Activated CD8-positive, alpha-beta T cell treated with anti-CD3 and anti-CD28 coated beads, Interleukin-2, amount 10 ng/mL, durations not matched to agents 7 days and 5 days (primary cell): ENCODE measurements at regions not wholly inside any gene's neighbourhood (a gene's known extent, or its start where the extent isn't known, plus 50 kb on each side); places are given as distances from the start of the nearest gene placed in this dataset.

ENCODE experiments used
- ATAC-seq: fragments of 150-1000 bp; cut with Tn5 transposase; one replicate; pipeline ENCODE4 v1.10.0; 2021; ENCODE audit warnings: moderate library complexity
- CTCF ChIA-PET: fragments of 350-600 bp; sonication (Branson Sonifier 250); formaldehyde crosslinking; loops from one replicate; lab custom pipeline; 2021; ENCODE audit warnings: antibody characterized with exemption; lab: Charles Lee
- POLR2A ChIA-PET: fragments of 350-600 bp; sonication (Branson Sonifier 250); formaldehyde crosslinking; loops from one replicate; lab custom pipeline; 2021; ENCODE audit warnings: antibody characterized with exemption; lab: Charles Lee
- DNase-seq: peaks from one replicate; pipeline ENCODE4 v3.0.0-alpha.2; 2020
- H3K27ac Mint-ChIP-seq: one replicate; pipeline ENCODE4 v1.8.0; 2021; ENCODE audit warnings: mild to moderate bottlenecking, mixed read lengths
- H3K27me3 Mint-ChIP-seq: one replicate; pipeline ENCODE4 v1.8.0; 2021; ENCODE audit warnings: low read depth, mixed read lengths
- H3K36me3 Mint-ChIP-seq: one replicate; pipeline ENCODE4 v1.8.0; 2021; ENCODE audit warnings: low read depth, mixed read lengths
- H3K4me1 Mint-ChIP-seq: one replicate; pipeline ENCODE4 v1.8.0; 2021; ENCODE audit warnings: low read depth, mixed read lengths
- H3K4me3 Mint-ChIP-seq: one replicate; pipeline ENCODE4 v1.8.0; 2021; ENCODE audit warnings: mild to moderate bottlenecking, mixed read lengths
- H3K9me3 Mint-ChIP-seq: one replicate; pipeline ENCODE4 v1.8.0; 2022; ENCODE audit warnings: mixed read lengths; ENCODE audit not compliant: insufficient read depth

DNA sequence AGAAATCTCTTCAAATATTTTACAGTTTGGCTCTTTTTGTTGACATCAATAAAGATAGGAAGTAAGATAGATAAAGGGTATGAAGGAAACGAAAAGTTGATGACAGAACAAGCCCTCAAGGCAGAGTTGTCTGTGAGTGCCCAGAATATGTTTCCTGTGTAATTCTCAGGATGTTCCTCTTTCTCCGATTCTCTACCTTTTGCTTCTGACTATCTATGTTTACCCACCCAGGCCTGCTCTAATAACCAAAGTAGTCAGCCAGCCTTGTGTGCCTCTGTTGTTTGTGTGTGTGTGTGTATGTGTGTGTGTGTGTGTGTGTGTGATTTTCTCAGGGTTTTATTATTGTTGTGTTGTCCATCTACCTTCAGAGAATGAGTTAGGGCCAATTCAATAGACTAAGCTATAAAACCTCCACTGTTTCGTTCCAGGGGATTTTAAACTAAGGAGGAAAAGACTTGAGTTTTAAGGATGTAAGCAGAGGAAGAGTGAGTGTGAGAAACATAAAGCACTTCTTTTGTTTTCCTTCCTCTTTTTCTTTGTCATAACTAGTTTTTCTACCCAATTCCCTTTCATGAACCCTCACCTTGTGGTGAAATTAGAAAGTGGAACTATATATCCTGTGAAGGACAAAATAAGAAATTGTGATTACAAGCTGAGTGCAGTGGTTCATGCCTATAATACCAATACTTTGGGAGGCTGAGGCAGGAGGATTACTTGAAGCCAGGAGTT is 627.4 kb upstream of the NR5A2 start:
- Mint-ChIP-seq H3K4me3 (no peak overlapping the region), H3K27ac (no peak overlapping the region), H3K4me1 (peaks cover 4% of the 10 kb centered on the region), H3K36me3 (no peaks in the 10 kb centered on the region), H3K9me3 (no peaks in the 10 kb centered on the region), H3K27me3 (no peaks in the 10 kb centered on the region)
- no peak for DNase-seq
- no peak for ATAC-seq
- POLR2A ChIA-PET, result no interaction called here
- CTCF ChIA-PET, result no interaction called here

GRCh38 chr1:199403531-199404116 is 623.9 kb upstream of the NR5A2 start:
- ATAC-seq (no peak), DNase-seq (no peak)
- H3K36me3 Mint-ChIP-seq, result no peaks in the 10 kb centered on the region
- ChIA-PET POLR2A (no interaction called here), CTCF (interaction anchor here (1.0 to 1.4 kb wide), 2 partner anchors 147 to 240 kb away, joined by 3 read pairs; no protein-coding TSS in a partner anchor)
- H3K9me3 Mint-ChIP-seq, result no peaks in the 10 kb centered on the region
- peaks cover 4% of the 10 kb centered on the region for H3K27me3 Mint-ChIP-seq
- no peak overlapping the region for H3K27ac Mint-ChIP-seq
- peaks cover 4% of the 10 kb centered on the region for H3K4me1 Mint-ChIP-seq
- H3K4me3 Mint-ChIP-seq, result no peak overlapping the region

- Mint-ChIP-seq H3K4me1 (peaks cover 4% of the 10 kb centered on the region), H3K4me3 (no peak overlapping the region), H3K9me3 (no peaks in the 10 kb centered on the region), H3K27ac (no peak overlapping the region), H3K36me3 (no peaks in the 10 kb centered on the region), H3K27me3 (peaks cover 4% of the 10 kb centered on the region)
- ChIA-PET CTCF (interaction anchor here (1.0 kb wide), 1 partner anchor 241 kb away, joined by 3 read pairs; no protein-coding TSS in a partner anchor), POLR2A (no interaction called here)
- ATAC-seq, result no peak
- no peak for DNase-seq
Measured at GRCh38 chr1:199404191-199404590, 623.3 kb upstream of the NR5A2 start.

- Mint-ChIP-seq H3K36me3 (no peaks in the 10 kb centered on the region), H3K27me3 (peaks cover 4% of the 10 kb centered on the region), H3K4me1 (peaks cover 4% of the 10 kb centered on the region), H3K4me3 (no peak overlapping the region), H3K27ac (no peak overlapping the region), H3K9me3 (no peaks in the 10 kb centered on the region)
- no peak for ATAC-seq
- DNase-seq, result no peak
- ChIA-PET CTCF (no interaction called here), POLR2A (no interaction called here)
Measured at GRCh38 chr1:199404976-199405375, 622.5 kb upstream of the NR5A2 start.

GRCh38 chr1:199405634-199406196 is 621.8 kb upstream of the NR5A2 start:
- DNase-seq (no peak), ATAC-seq (no peak)
- no peak overlapping the region for H3K27ac Mint-ChIP-seq
- no peaks in the 10 kb centered on the region for H3K36me3 Mint-ChIP-seq
- peaks cover 4% of the 10 kb centered on the region for H3K27me3 Mint-ChIP-seq
- H3K4me3 Mint-ChIP-seq, result no peak overlapping the region
- ChIA-PET POLR2A (no interaction called here), CTCF (no interaction called here)
- no peaks in the 10 kb centered on the region for H3K9me3 Mint-ChIP-seq
- peaks cover under 1% of the 10 kb centered on the region for H3K4me1 Mint-ChIP-seq

- Mint-ChIP-seq H3K36me3 (no peaks in the 10 kb centered on the region), H3K4me1 (no peaks in the 10 kb centered on the region), H3K9me3 (no peaks in the 10 kb centered on the region), H3K4me3 (no peak overlapping the region), H3K27me3 (peaks cover 3% of the 10 kb centered on the region), H3K27ac (no peak overlapping the region)
- POLR2A ChIA-PET, result no interaction called here
- CTCF ChIA-PET, result no interaction called here
- no peak for DNase-seq
- ATAC-seq, result no peak
Measured at GRCh38 chr1:199410462-199410861, 617.0 kb upstream of the NR5A2 start.

DNA sequence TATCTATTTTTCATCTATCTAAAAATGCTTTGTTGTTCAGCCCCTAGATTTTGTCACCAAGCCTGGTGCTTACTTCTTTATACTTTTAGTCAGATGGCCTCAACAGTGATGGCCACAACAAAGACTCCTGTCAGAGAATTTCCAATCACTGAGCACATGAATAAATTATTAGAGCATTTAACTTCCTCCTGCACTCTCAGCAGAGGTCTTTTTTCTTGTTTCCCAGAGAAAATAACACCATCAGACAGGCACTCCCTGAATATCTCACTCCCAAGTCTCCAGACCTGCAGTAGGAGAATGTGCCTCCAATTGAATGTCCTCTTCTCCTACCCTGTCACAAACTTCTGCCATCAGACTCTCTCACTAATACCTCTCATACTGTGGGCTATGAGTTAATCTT is 616.0 kb upstream of the NR5A2 start:
- no peak for ATAC-seq
- H3K36me3 Mint-ChIP-seq, result no peaks in the 10 kb centered on the region
- H3K4me3 Mint-ChIP-seq, result no peak overlapping the region
- H3K27me3 Mint-ChIP-seq, result no peaks in the 10 kb centered on the region
- no peaks in the 10 kb centered on the region for H3K9me3 Mint-ChIP-seq
- POLR2A ChIA-PET, result no interaction called here
- no peaks in the 10 kb centered on the region for H3K4me1 Mint-ChIP-seq
- no peak overlapping the region for H3K27ac Mint-ChIP-seq
- DNase-seq, result no peak
- CTCF ChIA-PET, result no interaction called here

GRCh38 chr1:199422206-199422605 is 605.3 kb upstream of the NR5A2 start:
- Mint-ChIP-seq H3K27ac (no peak overlapping the region), H3K9me3 (no peaks in the 10 kb centered on the region), H3K27me3 (peaks cover 3% of the 10 kb centered on the region), H3K4me3 (no peak overlapping the region), H3K4me1 (no peaks in the 10 kb centered on the region), H3K36me3 (no peaks in the 10 kb centered on the region)
- ChIA-PET POLR2A (no interaction called here), CTCF (interaction anchor here (0.8 to 1.1 kb wide), 3 partner anchors 15 to 652 kb away, joined by 3 to 4 read pairs (median 3); no protein-coding TSS in a partner anchor)
- ATAC-seq (no peak), DNase-seq (no peak)

DNA sequence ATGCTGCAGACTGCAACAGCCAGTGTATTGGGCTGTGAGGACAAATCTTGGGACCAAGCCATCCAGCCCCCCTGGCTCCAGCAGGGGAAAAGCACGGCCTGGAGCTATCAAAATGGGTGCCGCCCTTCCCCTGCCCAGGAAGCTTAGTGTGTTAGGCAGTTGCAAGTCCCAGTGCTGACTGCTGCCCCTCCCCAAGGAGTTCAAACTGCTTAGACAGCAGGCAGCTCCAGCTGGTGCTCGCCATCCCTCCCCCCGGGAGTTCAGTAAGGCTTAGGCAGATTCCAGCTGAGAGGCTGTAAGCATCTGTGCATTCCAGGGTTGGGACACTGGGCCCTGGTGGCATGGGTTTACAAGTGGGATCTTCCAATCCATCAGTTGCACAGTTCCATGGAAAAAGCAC is 579.6 kb upstream of the NR5A2 start:
- no peaks in the 10 kb centered on the region for H3K4me1 Mint-ChIP-seq
- no peaks in the 10 kb centered on the region for H3K9me3 Mint-ChIP-seq
- no peak overlapping the region for H3K27ac Mint-ChIP-seq
- no peaks in the 10 kb centered on the region for H3K36me3 Mint-ChIP-seq
- DNase-seq (no peak), ATAC-seq (no peak)
- peaks cover 10% of the 10 kb centered on the region for H3K27me3 Mint-ChIP-seq
- no peak overlapping the region for H3K4me3 Mint-ChIP-seq
- ChIA-PET POLR2A (no interaction called here), CTCF (no interaction called here)

DNA sequence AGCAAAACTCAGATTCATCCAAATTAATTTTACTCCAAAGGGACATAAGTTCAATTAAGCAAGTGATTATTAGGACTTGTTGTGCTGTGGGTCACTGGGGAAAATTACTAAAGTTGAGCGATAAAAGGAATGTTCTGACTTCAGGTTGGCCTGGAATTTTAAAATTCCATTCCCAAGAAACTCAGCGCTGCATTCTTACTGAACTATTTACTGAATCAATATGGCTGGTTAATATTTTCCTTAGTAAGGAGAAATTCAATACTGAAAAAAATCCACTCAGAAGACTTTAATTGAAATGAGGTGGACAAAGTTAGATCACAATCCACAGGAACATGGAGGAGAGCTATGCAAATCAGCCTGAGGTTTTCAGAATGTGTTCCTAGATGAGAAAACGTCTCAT is 578.9 kb upstream of the NR5A2 start:
- Mint-ChIP-seq H3K36me3 (no peaks in the 10 kb centered on the region), H3K4me1 (no peaks in the 10 kb centered on the region), H3K27me3 (peaks cover 10% of the 10 kb centered on the region)

DNA sequence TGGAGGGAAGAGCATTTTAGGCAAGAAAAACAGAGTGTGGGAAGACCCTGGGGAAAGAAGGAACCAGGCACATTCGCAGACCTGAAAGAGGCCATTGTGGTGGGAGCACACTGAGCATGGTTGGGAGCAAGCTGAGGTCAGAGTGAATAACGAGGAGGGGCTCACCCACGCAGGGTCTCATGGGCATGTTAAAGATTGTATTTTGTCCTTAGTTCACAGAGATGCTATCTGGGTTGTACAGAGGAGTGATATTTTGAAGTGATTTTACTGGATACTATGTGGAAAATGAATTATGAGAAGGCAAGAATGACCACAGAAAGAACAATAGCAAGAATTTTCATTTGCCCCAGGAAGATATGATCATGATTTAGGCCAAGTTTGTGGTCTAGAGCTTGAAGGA is 578.3 kb upstream of the NR5A2 start:
- POLR2A ChIA-PET, result no interaction called here
- Mint-ChIP-seq H3K27ac (no peak overlapping the region), H3K9me3 (no peaks in the 10 kb centered on the region), H3K4me1 (no peaks in the 10 kb centered on the region), H3K36me3 (no peaks in the 10 kb centered on the region), H3K4me3 (no peak overlapping the region), H3K27me3 (peaks cover 7% of the 10 kb centered on the region)
- CTCF ChIA-PET, result no interaction called here
- DNase-seq (no peak), ATAC-seq (no peak)

More for the DNA sequence above, 578.9 kb upstream of the NR5A2 start:
- H3K9me3 Mint-ChIP-seq, result no peaks in the 10 kb centered on the region
- no peak for DNase-seq
- no peak overlapping the region for H3K4me3 Mint-ChIP-seq
- no peak overlapping the region for H3K27ac Mint-ChIP-seq
- no peak for ATAC-seq
- CTCF ChIA-PET, result no interaction called here
- POLR2A ChIA-PET, result no interaction called here

DNA sequence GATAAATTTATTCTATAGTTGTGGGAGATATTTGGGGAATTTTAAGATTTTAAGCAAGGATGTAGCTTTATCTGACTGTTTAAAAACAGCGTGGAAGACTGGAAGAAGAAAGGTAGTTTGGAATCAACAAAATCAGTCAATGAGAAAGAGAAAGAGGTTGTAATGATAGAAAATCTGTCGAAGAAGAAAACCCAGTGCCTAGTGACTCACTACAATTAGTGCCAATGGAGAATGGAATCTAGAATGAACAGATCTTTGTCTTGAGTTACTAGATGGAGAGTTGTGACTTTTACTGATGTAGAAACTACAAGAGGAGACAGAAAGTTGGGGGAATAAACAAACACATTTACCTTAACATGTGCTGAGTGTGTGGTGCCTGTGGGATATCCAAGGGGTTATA is 577.8 kb upstream of the NR5A2 start:
- Mint-ChIP-seq H3K27ac (no peak overlapping the region), H3K36me3 (no peaks in the 10 kb centered on the region), H3K27me3 (peaks cover 6% of the 10 kb centered on the region), H3K9me3 (no peaks in the 10 kb centered on the region), H3K4me3 (no peak overlapping the region), H3K4me1 (no peaks in the 10 kb centered on the region)
- DNase-seq, result no peak
- no peak for ATAC-seq
- CTCF ChIA-PET, result no interaction called here
- POLR2A ChIA-PET, result no interaction called here
